Body of pancreas (tissue), 4 donors: ENCODE measurements at regions not wholly inside any gene's neighbourhood (a gene's known extent, or its start where the extent isn't known, plus 50 kb on each side); places are given as distances from the start of the nearest gene placed in this dataset.

Experiments used
- ATAC-seq: fragments of 150-250 bp; one replicate; pipeline ENCODE4 v1.9.1; 2016
- DNase-seq, 4 donors: peaks; one replicate each; pipeline ENCODE4 v3.0.0-alpha.2; 2019
- H3K27ac ChIP-seq, 4 donors: fragments of 200-600 bp; sonication (generic); 1 replicate in 3 of 4; 2 replicates in 1 of 4; pipeline versions ENCODE4 v1.5.1 to v1.6.1; 2016 to 2019; ENCODE audit warnings: mild to moderate bottlenecking in 1 of 4, mixed read lengths in 1 of 4, moderate library complexity in 1 of 4
- H3K27me3 ChIP-seq, 2 donors: fragments of 200-600 bp; sonication (generic); one replicate each; pipeline ENCODE4 v1.6.0; 2016; ENCODE audit warnings: mild to moderate bottlenecking in 1 of 2
- H3K36me3 ChIP-seq, 2 donors: fragments of 200-600 bp; sonication (generic); replicated peaks in 1 of 2; 2 replicates each; pipeline ENCODE4 v1.5.1; 2016; ENCODE audit warnings: low read depth in 2 of 2; ENCODE audit not compliant: insufficient read depth in 1 of 2
- H3K4me1 ChIP-seq: fragments of 200-600 bp; sonication (generic); one replicate; pipeline ENCODE4 v1.6.0; 2016
- H3K4me3 ChIP-seq, 2 donors: fragments of 200-600 bp; sonication (generic); 1 replicate in 1 of 2; 2 replicates in 1 of 2; pipeline ENCODE4 v1.5.1; 2016 to 2019
- H3K9me3 ChIP-seq, 3 donors: fragments of 200-600 bp; sonication (generic); 1 replicate in 2 of 3; 2 replicates in 1 of 3; pipeline ENCODE4 v1.5.1; 2016
- CTCF ChIP-seq, 7 experiments: fragments of 450-650 bp in 4 of 7; fragments of 200-600 bp in 3 of 7; sonication (generic) in 3 of 7; IDR thresholded peaks; one replicate each; pipeline ENCODE4 v1.5.1; 2016 to 2019; ENCODE audit warnings: antibody characterized with exemption in 7 of 7
- POLR2A ChIP-seq, 3 donors: fragments of 450-650 bp; IDR thresholded peaks; one replicate each; pipeline ENCODE4 v1.6.1; 2016; ENCODE audit warnings: antibody characterized with exemption in 3 of 3, mild to moderate bottlenecking in 2 of 3
- WGBS, 2 donors: methylation state at CpG; one replicate each; pipeline ENCODE4 v1.1.5; 2017; 5-methylcytosine and 5-hydroxymethylcytosine counted together
- intact Hi-C: fragments of 100-400 bp; cut with DNase I; formaldehyde crosslinking; loops from one replicate; pipeline ENCODE4 v1.15.1; 2023

- Histone ChIP-seq H3K9me3 (no peaks in the 10 kb centered on the region), H3K27me3 (no peaks in the 10 kb centered on the region), H3K4me3 (no peak overlapping the region), H3K36me3 (no peaks in the 10 kb centered on the region), H3K4me1 (no peaks in the 10 kb centered on the region), H3K27ac (no peak overlapping the region)
- ATAC-seq (no peak), DNase-seq (no peak)
- WGBS, 2 donors, result 76 to 90% methylated on average over 1 of the region's 1 CpG
- intact Hi-C loops, result no loop called here
- no peak for TF ChIP-seq CTCF (IDR thresholded peaks at IDR 0.05)
- TF ChIP-seq POLR2A (IDR thresholded peaks at IDR 0.05), result no peak
Measured at GRCh38 chr7:92992932-92993331, 124.8 kb downstream of the SAMD9 start.

GRCh38 chr7:92992483-92992882 is 125.3 kb downstream of the SAMD9 start:
- no peaks in the 10 kb centered on the region for H3K27me3 ChIP-seq
- TF ChIP-seq POLR2A (IDR thresholded peaks at IDR 0.05) (no peak), CTCF (IDR thresholded peaks at IDR 0.05) (no peak)
- no peaks in the 10 kb centered on the region for H3K9me3 ChIP-seq
- no peak overlapping the region for H3K4me3 ChIP-seq
- no peaks in the 10 kb centered on the region for H3K4me1 ChIP-seq
- no peak overlapping the region for H3K27ac ChIP-seq
- WGBS, 2 donors, result 67 to 68% methylated on average over 3 of the region's 3 CpGs
- intact Hi-C loops, result no loop called here
- ATAC-seq (no peak), DNase-seq (no peak)
- no peaks in the 10 kb centered on the region for H3K36me3 ChIP-seq

- intact Hi-C loops, result no loop called here
Measured at GRCh38 chr7:92991190-92991589, 126.6 kb downstream of the SAMD9 start.

GRCh38 chr7:92988941-92989545 is 128.7 kb downstream of the SAMD9 start:
- ATAC-seq (no peak), DNase-seq (no peak)
- WGBS, 2 donors, result 66 to 72% methylated on average over 3 of the region's 3 CpGs
- Histone ChIP-seq H3K36me3 (no peaks in the 10 kb centered on the region), H3K9me3 (no peaks in the 10 kb centered on the region), H3K27me3 (no peaks in the 10 kb centered on the region), H3K27ac (no peak overlapping the region), H3K4me1 (no peaks in the 10 kb centered on the region), H3K4me3 (no peak overlapping the region)
- TF ChIP-seq CTCF (IDR thresholded peaks at IDR 0.05), result no peak
- TF ChIP-seq POLR2A (IDR thresholded peaks at IDR 0.05), result no peak
- intact Hi-C loops, result no loop called here

More at GRCh38 chr7:92991190-92991589, 126.6 kb downstream of the SAMD9 start:
- Histone ChIP-seq H3K36me3 (no peaks in the 10 kb centered on the region), H3K9me3 (no peaks in the 10 kb centered on the region), H3K4me1 (no peaks in the 10 kb centered on the region), H3K27me3 (no peaks in the 10 kb centered on the region), H3K27ac (no peak overlapping the region), H3K4me3 (no peak overlapping the region)
- no peak for ATAC-seq
- TF ChIP-seq POLR2A (IDR thresholded peaks at IDR 0.05) (no peak), CTCF (IDR thresholded peaks at IDR 0.05) (no peak)
- WGBS, 2 donors, result 79 to 84% methylated on average over 1 of the region's 1 CpG
- DNase-seq, result no peak

GRCh38 chr7:92988051-92988450 is 129.7 kb downstream of the SAMD9 start:
- Histone ChIP-seq H3K4me3 (no peak overlapping the region), H3K4me1 (no peaks in the 10 kb centered on the region), H3K27ac (no peak overlapping the region), H3K36me3 (no peaks in the 10 kb centered on the region), H3K27me3 (no peaks in the 10 kb centered on the region), H3K9me3 (no peaks in the 10 kb centered on the region)
- intact Hi-C loops, result no loop called here
- ATAC-seq (peak; percentile 38), DNase-seq (peak in 1 of 4 donors; percentile 8)
- TF ChIP-seq CTCF (IDR thresholded peaks at IDR 0.05), result peak in 6 of 7 experiments; percentile 18 to 42 (median 38)
- TF ChIP-seq POLR2A (IDR thresholded peaks at IDR 0.05), result no peak
